K562 (cell line): ENCODE measurements at regions not wholly inside any gene's neighbourhood (a gene's known extent, or its start where the extent isn't known, plus 50 kb on each side); places are given as distances from the start of the nearest gene placed in this dataset.

Experiments
- ATAC-seq: fragments of 200-7000 bp; cut with Tn5 transposase; 3 replicates; pipeline ENCODE4 v1.9.1; 2020; ENCODE audit warnings: moderate library complexity
- BruUV-seq: library from RNA; stranded (reverse); fragments of 400-500 nt; replicated peaks from 2 replicates; lab custom pipeline; 2021; lab: Mats Ljungman, UMichigan
- CTCF ChIA-PET: fragments of 300-600 bp; formaldehyde crosslinking; extraction: SDS; loops from one replicate; lab custom pipeline; 2021; ENCODE audit warnings: low intra/inter-chr PET ratio; lab: Yijun Ruan, JAX
- POLR2A ChIA-PET: fragments of 300-600, 350-650 bp; sonication (Branson Sonifier 250); formaldehyde crosslinking; extraction: SDS; loops from one replicate; lab custom pipeline; 2021; ENCODE audit warnings: antibody characterized with exemption, inconsistent platforms; lab: Yijun Ruan, JAX
- DNase-seq, 4 experiments: peaks; one replicate each; pipeline versions ENCODE4 v3.0.0 to v3.0.0-alpha.2; 2011 to 2018; ENCODE audit warnings: low spot score in 3 of 4, mixed read lengths in 3 of 4; ENCODE audit errors: extremely low read depth in 1 of 4
- FAIRE-seq: peaks from 2 replicates; lab custom pipeline; 2011; peaks lifted over from hg19 to GRCh38; lab: Jason Lieb, UNC
- H2AFZ ChIP-seq: 2 replicates; pipeline ENCODE4 v1.6.0; 2011; ENCODE audit warnings: low read depth, low read length, control low read depth, inconsistent platforms
- H3K27ac ChIP-seq: fragments of 200-600 bp; 3 replicates; pipeline ENCODE4 v1.8.0; 2011; ENCODE audit warnings: low read depth, mild to moderate bottlenecking, control low read depth, inconsistent platforms, low read length, moderate library complexity, mixed read lengths; ENCODE audit errors: extremely low read depth
- H3K27me3 ChIP-seq, 2 experiments: fragments of 300-600 bp in 1 of 2; 2 replicates in 1 of 2; 3 replicates in 1 of 2; pipeline versions ENCODE4 v1.6.0 to v1.8.0; 2011; ENCODE audit warnings: inconsistent platforms in 2 of 2, low read length in 2 of 2, mild to moderate bottlenecking in 1 of 2, mixed read lengths in 1 of 2, moderate library complexity in 1 of 2; ENCODE audit not compliant: control insufficient read depth in 2 of 2, insufficient read depth in 2 of 2
- H3K36me3 ChIP-seq: fragments of 300-600 bp; 3 replicates; pipeline ENCODE4 v1.8.0; 2011; ENCODE audit warnings: mild to moderate bottlenecking, low read length, inconsistent platforms; ENCODE audit not compliant: control insufficient read depth, insufficient read depth
- H3K4me1 ChIP-seq, 2 experiments: fragments of 200-600 bp in 1 of 2; replicated peaks in 1 of 2; 2 replicates in 1 of 2; 3 replicates in 1 of 2; pipeline versions ENCODE4 v1.5.1 to v1.8.0; 2011; ENCODE audit warnings: inconsistent platforms in 2 of 2, low read length in 2 of 2, mild to moderate bottlenecking in 1 of 2, mixed read lengths in 1 of 2, moderate library complexity in 1 of 2; ENCODE audit not compliant: control insufficient read depth in 2 of 2, insufficient read depth in 2 of 2
- H3K4me2 ChIP-seq: 2 replicates; pipeline ENCODE4 v1.6.1; 2011; ENCODE audit warnings: low read length, control low read depth, inconsistent platforms, mixed read lengths; ENCODE audit not compliant: insufficient read depth
- H3K4me3 ChIP-seq: fragments of 200-600 bp; sonication (generic), shearing (Covaris generic); 2 replicates; pipeline ENCODE4 v1.5.1; 2016; ENCODE audit warnings: control low read depth, inconsistent platforms
- H3K79me2 ChIP-seq: fragments of 200-600 bp; 3 replicates; pipeline ENCODE4 v1.8.0; 2011; ENCODE audit warnings: low read length, inconsistent platforms; ENCODE audit not compliant: control insufficient read depth, insufficient read depth
- H3K9ac ChIP-seq, 2 experiments: 2 replicates each; pipeline versions ENCODE4 v1.6.0 to v1.6.1; 2011; ENCODE audit warnings: low read depth in 2 of 2, low read length in 2 of 2, control low read depth in 1 of 2, inconsistent platforms in 1 of 2, mild to moderate bottlenecking in 1 of 2, mixed read lengths in 1 of 2; ENCODE audit not compliant: insufficient read depth in 1 of 2
- H3K9me1 ChIP-seq: one replicate; pipeline ENCODE4 v1.6.0; 2011; ENCODE audit warnings: inconsistent platforms, mild to moderate bottlenecking, low read length, moderate library complexity; ENCODE audit not compliant: control insufficient read depth, insufficient read depth
- H3K9me3 ChIP-seq: replicated peaks from 2 replicates; pipeline ENCODE4 v1.5.1; 2011; ENCODE audit warnings: low read depth, low read length, inconsistent platforms; ENCODE audit not compliant: control insufficient read depth, insufficient read depth
- H4K20me1 ChIP-seq: replicated peaks from 2 replicates; pipeline ENCODE4 v1.6.1; 2011; ENCODE audit warnings: low read length, inconsistent platforms, mixed read lengths; ENCODE audit not compliant: control insufficient read depth, insufficient read depth
- CHD1 ChIP-seq: fragments of 200-600 bp; sonication (generic); IDR thresholded peaks from one replicate; pipeline ENCODE4 v1.6.1; 2012; ENCODE audit warnings: mild to moderate bottlenecking, moderate library complexity, low read length, inconsistent platforms
- GATAD2B ChIP-seq: fragments of 450-650 bp; IDR thresholded peaks from 2 replicates; pipeline ENCODE4 v1.6.1; 2017; ENCODE audit warnings: mild to moderate bottlenecking, borderline replicate concordance
- NFXL1 ChIP-seq: fragments of 450-650 bp; formaldehyde crosslinking; IDR thresholded peaks from 2 replicates; pipeline ENCODE4 v1.4.0; 2021; ENCODE audit warnings: mild to moderate bottlenecking
- RBM25 ChIP-seq: fragments of 200-400 bp; formaldehyde crosslinking; IDR thresholded peaks from 2 replicates; pipeline ENCODE4 v1.6.1; 2018; ENCODE audit warnings: low read length, low read depth, moderate library complexity; ENCODE audit not compliant: severe bottlenecking
- ZNF184 ChIP-seq: sonication (generic); formaldehyde crosslinking; IDR thresholded peaks from 2 replicates; pipeline ENCODE4 v1.5.0; 2020; ENCODE audit warnings: missing genetic modification reagents
- WGBS: fragments of 100-300 bp; shearing (Covaris generic); methylation state at CpG from one replicate; pipeline ENCODE4 v1.1.6; 2016; ENCODE audit warnings: low coverage, mixed read lengths; ENCODE audit not compliant: insufficient coverage; ENCODE audit errors: missing lambda C conversion rate; 5-methylcytosine and 5-hydroxymethylcytosine counted together
- in situ Hi-C: fragments of 300-500 bp; cut with MboI; formaldehyde crosslinking; loops from 4 replicates; pipeline ENCODE4 v1.15.0; 2018; ENCODE audit warnings: inconsistent platforms, mixed read lengths
- intact Hi-C: fragments of 100-400 bp; cut with micrococcal nuclease; formaldehyde crosslinking; loops from 2 replicates; pipeline ENCODE4 v1.14.2; 2022
- TF ChIP-seq, protein P1 (sequence below): fragments of 250-450 bp; sonication (Bioruptor Pico); IDR thresholded peaks from 2 replicates; pipeline ENCODE4 v1.4.0; 2020

DNA sequence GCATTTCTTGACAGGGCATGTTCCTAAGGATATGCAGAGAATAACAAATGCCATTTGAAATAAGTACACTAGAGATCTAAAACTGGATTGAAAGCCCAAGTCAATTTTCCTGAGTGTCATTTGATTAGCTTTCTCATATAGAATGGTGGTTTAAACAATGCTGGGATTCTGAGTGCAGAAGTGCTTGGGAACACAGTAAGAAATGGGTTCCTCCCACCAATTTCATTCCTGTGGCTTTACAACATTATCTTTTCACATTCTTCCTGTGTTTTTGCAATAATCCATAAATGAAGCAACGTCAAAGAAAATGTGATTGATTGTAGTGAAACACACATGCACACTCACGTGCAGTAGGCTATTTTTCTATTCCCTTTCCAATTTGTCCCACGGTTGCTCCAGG is 1858.4 kb upstream of the PIK3C3 start:
- 0% methylated on average over 3 of the region's 3 CpGs for WGBS
- H3K4me1 ChIP-seq, result no peaks in the 10 kb centered on the region
- intact Hi-C loops (no loop called here), in situ Hi-C loops (no loop called here)
- H3K27ac ChIP-seq, result no peak overlapping the region
- H3K27me3 ChIP-seq, result no peaks in the 10 kb centered on the region
- TF ChIP-seq NFXL1, result no peak
- TF ChIP-seq, protein P1, sequence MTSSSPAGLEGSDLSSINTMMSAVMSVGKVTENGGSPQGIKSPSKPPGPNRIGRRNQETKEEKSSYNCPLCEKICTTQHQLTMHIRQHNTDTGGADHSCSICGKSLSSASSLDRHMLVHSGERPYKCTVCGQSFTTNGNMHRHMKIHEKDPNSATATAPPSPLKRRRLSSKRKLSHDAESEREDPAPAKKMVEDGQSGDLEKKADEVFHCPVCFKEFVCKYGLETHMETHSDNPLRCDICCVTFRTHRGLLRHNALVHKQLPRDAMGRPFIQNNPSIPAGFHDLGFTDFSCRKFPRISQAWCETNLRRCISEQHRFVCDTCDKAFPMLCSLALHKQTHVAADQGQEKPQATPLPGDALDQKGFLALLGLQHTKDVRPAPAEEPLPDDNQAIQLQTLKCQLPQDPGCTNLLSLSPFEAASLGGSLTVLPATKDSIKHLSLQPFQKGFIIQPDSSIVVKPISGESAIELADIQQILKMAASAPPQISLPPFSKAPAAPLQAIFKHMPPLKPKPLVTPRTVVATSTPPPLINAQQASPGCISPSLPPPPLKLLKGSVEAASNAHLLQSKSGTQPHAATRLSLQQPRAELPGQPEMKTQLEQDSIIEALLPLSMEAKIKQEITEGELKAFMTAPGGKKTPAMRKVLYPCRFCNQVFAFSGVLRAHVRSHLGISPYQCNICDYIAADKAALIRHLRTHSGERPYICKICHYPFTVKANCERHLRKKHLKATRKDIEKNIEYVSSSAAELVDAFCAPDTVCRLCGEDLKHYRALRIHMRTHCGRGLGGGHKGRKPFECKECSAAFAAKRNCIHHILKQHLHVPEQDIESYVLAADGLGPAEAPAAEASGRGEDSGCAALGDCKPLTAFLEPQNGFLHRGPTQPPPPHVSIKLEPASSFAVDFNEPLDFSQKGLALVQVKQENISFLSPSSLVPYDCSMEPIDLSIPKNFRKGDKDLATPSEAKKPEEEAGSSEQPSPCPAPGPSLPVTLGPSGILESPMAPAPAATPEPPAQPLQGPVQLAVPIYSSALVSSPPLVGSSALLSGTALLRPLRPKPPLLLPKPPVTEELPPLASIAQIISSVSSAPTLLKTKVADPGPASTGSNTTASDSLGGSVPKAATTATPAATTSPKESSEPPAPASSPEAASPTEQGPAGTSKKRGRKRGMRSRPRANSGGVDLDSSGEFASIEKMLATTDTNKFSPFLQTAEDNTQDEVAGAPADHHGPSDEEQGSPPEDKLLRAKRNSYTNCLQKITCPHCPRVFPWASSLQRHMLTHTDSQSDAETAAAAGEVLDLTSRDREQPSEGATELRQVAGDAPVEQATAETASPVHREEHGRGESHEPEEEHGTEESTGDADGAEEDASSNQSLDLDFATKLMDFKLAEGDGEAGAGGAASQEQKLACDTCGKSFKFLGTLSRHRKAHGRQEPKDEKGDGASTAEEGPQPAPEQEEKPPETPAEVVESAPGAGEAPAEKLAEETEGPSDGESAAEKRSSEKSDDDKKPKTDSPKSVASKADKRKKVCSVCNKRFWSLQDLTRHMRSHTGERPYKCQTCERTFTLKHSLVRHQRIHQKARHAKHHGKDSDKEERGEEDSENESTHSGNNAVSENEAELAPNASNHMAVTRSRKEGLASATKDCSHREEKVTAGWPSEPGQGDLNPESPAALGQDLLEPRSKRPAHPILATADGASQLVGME (CRISPR knock-in tag), result no peak
- TF ChIP-seq CHD1, result no peak
- no peak for TF ChIP-seq RBM25
- no peak for TF ChIP-seq ZNF184 (CRISPR knock-in tag)
- TF ChIP-seq GATAD2B, result no peak
- no peak for FAIRE-seq
- no peaks in the 10 kb centered on the region for H3K9me3 ChIP-seq
- no peaks in the 10 kb centered on the region for H3K36me3 ChIP-seq
- POLR2A ChIA-PET, result no interaction called here
- H3K79me2 ChIP-seq, result no peaks in the 10 kb centered on the region
- H2AFZ ChIP-seq, result no peak overlapping the region
- no peak for DNase-seq
- H3K4me2 ChIP-seq, result no peak overlapping the region
- ATAC-seq, result no peak
- BruUV-seq, result no TSS peak
- no peaks in the 10 kb centered on the region for H3K9me1 ChIP-seq
- H3K4me3 ChIP-seq, result no peak overlapping the region
- no peaks in the 10 kb centered on the region for H4K20me1 ChIP-seq
- CTCF ChIA-PET, result no interaction called here
- no peak overlapping the region for H3K9ac ChIP-seq
